GM23338 (cell line): ENCODE measurements at regions not wholly inside any gene's neighbourhood (a gene's known extent, or its start where the extent isn't known, plus 50 kb on each side); places are given as distances from the start of the nearest gene placed in this dataset.

Experiments
- ATAC-seq: fragments of 200-7000 bp; cut with Tn5 transposase; 3 replicates; pipeline ENCODE4 v1.9.1; 2020
- DNase-seq: peaks from one replicate; pipeline ENCODE4 v3.0.0-alpha.2; 2015; ENCODE audit warnings: low spot score
- H2AFZ ChIP-seq: fragments of 200-600 bp; sonication (generic); 2 replicates; pipeline ENCODE4 v1.8.0; 2016; ENCODE audit warnings: antibody characterized with exemption, mild to moderate bottlenecking, moderate library complexity
- H3F3A ChIP-seq: fragments of 200-600 bp; sonication (generic); replicated peaks from 2 replicates; pipeline ENCODE4 v1.8.0; 2017; ENCODE audit warnings: antibody characterized with exemption, mixed run types, low read depth
- H3K27ac ChIP-seq: fragments of 200-600 bp; sonication (generic); 2 replicates; pipeline ENCODE4 v1.6.1; 2016; ENCODE audit warnings: low read depth
- H3K27me3 ChIP-seq: fragments of 200-600 bp; sonication (generic); 2 replicates; pipeline ENCODE4 v1.8.0; 2016; ENCODE audit warnings: mild to moderate bottlenecking, mixed run types, moderate library complexity; ENCODE audit not compliant: insufficient read depth
- H3K36me3 ChIP-seq: fragments of 200-600 bp; sonication (generic); 2 replicates; pipeline ENCODE4 v1.8.0; 2016; ENCODE audit warnings: mild to moderate bottlenecking; ENCODE audit not compliant: insufficient read depth
- H3K4me1 ChIP-seq: fragments of 200-600 bp; sonication (generic); 2 replicates; pipeline ENCODE4 v1.8.0; 2016; ENCODE audit warnings: mild to moderate bottlenecking, moderate library complexity; ENCODE audit not compliant: insufficient read depth
- H3K4me2 ChIP-seq: fragments of 200-600 bp; sonication (generic); 2 replicates; pipeline ENCODE4 v1.7.1; 2017; ENCODE audit warnings: mixed run types
- H3K4me3 ChIP-seq: fragments of 200-600 bp; sonication (generic); 2 replicates; pipeline ENCODE4 v1.6.1; 2016; ENCODE audit warnings: mixed run types
- H3K79me2 ChIP-seq: fragments of 200-600 bp; sonication (generic); replicated peaks from 2 replicates; pipeline ENCODE4 v1.8.0; 2017; ENCODE audit warnings: mild to moderate bottlenecking; ENCODE audit not compliant: insufficient read depth
- H3K9me2 ChIP-seq: fragments of 200-600 bp; sonication (generic); 2 replicates; pipeline ENCODE4 v1.8.0; 2017; ENCODE audit not compliant: insufficient read depth
- H4K20me1 ChIP-seq: fragments of 200-600 bp; sonication (generic); replicated peaks from 2 replicates; pipeline ENCODE4 v1.8.0; 2017; ENCODE audit warnings: mild to moderate bottlenecking; ENCODE audit not compliant: insufficient read depth
- H3K27ac Mint-ChIP-seq: 2 replicates; pipeline ENCODE4 v1.8.0; 2020; ENCODE audit warnings: inconsistent platforms, mild to moderate bottlenecking, moderate library complexity, mixed read lengths
- H3K27me3 Mint-ChIP-seq: 3 replicates; pipeline ENCODE4 v1.8.0; 2022; ENCODE audit warnings: low read depth, mild to moderate bottlenecking, moderate library complexity, mixed read lengths, inconsistent platforms; ENCODE audit not compliant: insufficient read depth, poor library complexity
- H3K36me3 Mint-ChIP-seq: 3 replicates; pipeline ENCODE4 v1.8.0; 2021; ENCODE audit warnings: low read depth, mild to moderate bottlenecking, inconsistent platforms, moderate library complexity, mixed read lengths
- H3K4me1 Mint-ChIP-seq: 3 replicates; pipeline ENCODE4 v1.8.0; 2020; ENCODE audit warnings: mild to moderate bottlenecking, inconsistent platforms, mixed read lengths
- H3K4me3 Mint-ChIP-seq: 3 replicates; pipeline ENCODE4 v1.8.0; 2021; ENCODE audit warnings: moderate library complexity, mild to moderate bottlenecking, inconsistent platforms, mixed read lengths
- H3K9me3 Mint-ChIP-seq: 3 replicates; pipeline ENCODE4 v1.8.0; 2020; ENCODE audit warnings: moderate library complexity, mild to moderate bottlenecking, inconsistent platforms, mixed read lengths
- CTCF ChIP-seq, 2 experiments: fragments of 200-600 bp in 1 of 2; sonication (generic) in 1 of 2; conservative IDR thresholded peaks; 2 replicates each; pipeline versions ENCODE4 v1.5.1 to v1.6.1; 2016 to 2017; ENCODE audit warnings: antibody characterized with exemption in 2 of 2, low read depth in 2 of 2, mild to moderate bottlenecking in 2 of 2, moderate library complexity in 1 of 2
- ETS1 ChIP-seq: IDR thresholded peaks from 2 replicates; pipeline ENCODE4 v1.6.1; 2016; ENCODE audit warnings: antibody characterized with exemption
- EZH2phosphoT487 ChIP-seq: fragments of 200-600 bp; sonication (generic); IDR thresholded peaks from one replicate; pipeline ENCODE4 v1.8.1; 2018; ENCODE audit warnings: antibody characterized with exemption; ENCODE audit not compliant: unreplicated experiment
- JUNB ChIP-seq: IDR thresholded peaks from one replicate; pipeline ENCODE4 v1.6.1; 2016; ENCODE audit warnings: antibody characterized with exemption; ENCODE audit not compliant: unreplicated experiment
- NANOG ChIP-seq: IDR thresholded peaks from 2 replicates; pipeline ENCODE4 v1.6.1; 2016; ENCODE audit warnings: antibody characterized with exemption, borderline replicate concordance
- POLR2AphosphoS5 ChIP-seq: IDR thresholded peaks from 2 replicates; pipeline ENCODE4 v1.6.1; 2016; ENCODE audit warnings: antibody characterized with exemption, low read depth
- REST ChIP-seq: IDR thresholded peaks from one replicate; pipeline ENCODE4 v1.6.1; 2018; ENCODE audit warnings: antibody characterized with exemption; ENCODE audit not compliant: unreplicated experiment
- STAT1 ChIP-seq: IDR thresholded peaks from one replicate; pipeline ENCODE4 v1.6.1; 2016; ENCODE audit warnings: antibody characterized with exemption; ENCODE audit not compliant: unreplicated experiment
- ZNF114 ChIP-seq: fragments of 250-450 bp; sonication (Bioruptor Pico); IDR thresholded peaks from 2 replicates; pipeline ENCODE4 v1.5.0; 2020; ENCODE audit warnings: mild to moderate bottlenecking, moderate library complexity

- Histone ChIP-seq H3K9me2 (peaks cover 8% of the 10 kb centered on the region; the same call in 1 of the 2 replicates), H3K27ac (no peak overlapping the region), H3K36me3 (no peaks in the 10 kb centered on the region), H4K20me1 (no peaks in the 10 kb centered on the region), H3K4me1 (no peaks in the 10 kb centered on the region), H3K4me3 (no peak overlapping the region), H3K79me2 (no peaks in the 10 kb centered on the region), H2AFZ (no peak overlapping the region), H3F3A (no peaks in the 10 kb centered on the region), H3K4me2 (no peak overlapping the region), H3K27me3 (no peaks in the 10 kb centered on the region)
- Mint-ChIP-seq H3K27me3 (peaks cover 4% of the 10 kb centered on the region), H3K4me3 (no peak overlapping the region), H3K4me1 (no peaks in the 10 kb centered on the region), H3K9me3 (no peaks in the 10 kb centered on the region; the same call in 2 of the 3 replicates), H3K36me3 (no peaks in the 10 kb centered on the region), H3K27ac (no peak overlapping the region)
- TF ChIP-seq STAT1 (no peak), POLR2AphosphoS5 (no peak), ZNF114 (CRISPR knock-in tag) (no peak), JUNB (no peak), NANOG (no peak), REST (no peak), EZH2phosphoT487 (no peak), CTCF (conservative IDR thresholded peaks at IDR 0.05; ENCODE audit: low read depth in 2 of 2) (no peak)
- ATAC-seq (no peak), DNase-seq (no peak)
These were observed 168.6 kb downstream of the ADAMTS15 start for GRCh38 chr11:130617001-130617400.

GRCh38 chr11:130620548-130620947 lies 172.1 kb downstream of the ADAMTS15 start:
- H3K9me2 ChIP-seq = peaks cover 8% of the 10 kb centered on the region; the same call in 1 of the 2 replicates
- H3K27me3 ChIP-seq = no peaks in the 10 kb centered on the region
- H3K36me3 ChIP-seq = no peaks in the 10 kb centered on the region
- no peaks in the 10 kb centered on the region for H3F3A ChIP-seq
- no peaks in the 10 kb centered on the region for H3K79me2 ChIP-seq
- no peaks in the 10 kb centered on the region for H4K20me1 ChIP-seq
- Mint-ChIP-seq H3K4me1 (no peaks in the 10 kb centered on the region), H3K9me3 (no peaks in the 10 kb centered on the region; the same call in 2 of the 3 replicates), H3K27ac (no peak overlapping the region), H3K4me3 (no peak overlapping the region), H3K36me3 (no peaks in the 10 kb centered on the region), H3K27me3 (peaks cover 2% of the 10 kb centered on the region)
- H3K4me2 ChIP-seq = no peak overlapping the region
- H2AFZ ChIP-seq = no peak overlapping the region
- ATAC-seq = no peak
- no peak overlapping the region for H3K27ac ChIP-seq
- H3K4me1 ChIP-seq = no peaks in the 10 kb centered on the region
- DNase-seq = no peak
- H3K4me3 ChIP-seq = no peak overlapping the region
- TF ChIP-seq ZNF114 (CRISPR knock-in tag) (no peak), CTCF (conservative IDR thresholded peaks at IDR 0.05; ENCODE audit: low read depth in 2 of 2) (no peak), NANOG (no peak), POLR2AphosphoS5 (no peak), REST (no peak), ETS1 (no peak)
